PC-9 (cell line): ENCODE measurements at regions not wholly inside any gene's neighbourhood (a gene's known extent, or its start where the extent isn't known, plus 50 kb on each side); places are given as distances from the start of the nearest gene placed in this dataset.

Source experiments
- EZH2 ChIP-seq: fragments of 200-600 bp; sonication (generic); IDR thresholded peaks from 2 replicates; pipeline ENCODE4 v1.8.0; 2017; ENCODE audit warnings: antibody characterized with exemption, low read depth
- TF ChIP-seq, protein P1 (sequence below): fragments of 200-600 bp; sonication (generic); conservative IDR thresholded peaks from 2 replicates; pipeline ENCODE4 v1.6.1; 2017; ENCODE audit warnings: mixed run types, antibody characterized with exemption, mild to moderate bottlenecking, moderate library complexity

DNA sequence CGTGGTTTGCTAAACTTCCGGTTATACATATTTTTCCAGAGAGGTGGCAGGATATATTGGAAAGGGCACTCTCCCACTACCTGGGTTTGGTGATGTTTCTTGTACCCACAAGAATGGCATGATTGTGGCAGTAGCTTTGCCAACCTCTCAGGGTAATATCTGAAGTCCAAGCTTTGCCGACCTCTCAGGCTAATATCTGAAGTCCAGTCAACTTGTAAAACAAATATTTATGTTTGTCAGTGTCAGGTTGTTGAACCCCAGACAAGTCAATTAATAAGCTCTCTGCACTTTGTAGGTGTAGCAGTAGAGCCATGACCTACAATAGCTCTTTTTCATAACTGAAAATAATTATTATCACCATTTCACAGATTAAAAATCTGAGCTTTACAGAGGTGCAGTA, 167.0 kb downstream of the POU4F1 start:
- TF ChIP-seq, protein P1, sequence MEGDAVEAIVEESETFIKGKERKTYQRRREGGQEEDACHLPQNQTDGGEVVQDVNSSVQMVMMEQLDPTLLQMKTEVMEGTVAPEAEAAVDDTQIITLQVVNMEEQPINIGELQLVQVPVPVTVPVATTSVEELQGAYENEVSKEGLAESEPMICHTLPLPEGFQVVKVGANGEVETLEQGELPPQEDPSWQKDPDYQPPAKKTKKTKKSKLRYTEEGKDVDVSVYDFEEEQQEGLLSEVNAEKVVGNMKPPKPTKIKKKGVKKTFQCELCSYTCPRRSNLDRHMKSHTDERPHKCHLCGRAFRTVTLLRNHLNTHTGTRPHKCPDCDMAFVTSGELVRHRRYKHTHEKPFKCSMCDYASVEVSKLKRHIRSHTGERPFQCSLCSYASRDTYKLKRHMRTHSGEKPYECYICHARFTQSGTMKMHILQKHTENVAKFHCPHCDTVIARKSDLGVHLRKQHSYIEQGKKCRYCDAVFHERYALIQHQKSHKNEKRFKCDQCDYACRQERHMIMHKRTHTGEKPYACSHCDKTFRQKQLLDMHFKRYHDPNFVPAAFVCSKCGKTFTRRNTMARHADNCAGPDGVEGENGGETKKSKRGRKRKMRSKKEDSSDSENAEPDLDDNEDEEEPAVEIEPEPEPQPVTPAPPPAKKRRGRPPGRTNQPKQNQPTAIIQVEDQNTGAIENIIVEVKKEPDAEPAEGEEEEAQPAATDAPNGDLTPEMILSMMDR, result no peak
- TF ChIP-seq EZH2, result no peak
